HG03575 (cell line): ENCODE measurements at regions not wholly inside any gene's neighbourhood (a gene's known extent, or its start where the extent isn't known, plus 50 kb on each side); places are given as distances from the start of the nearest gene placed in this dataset.
"Not testable (repeated sequence)": the region's sequence is repeated elsewhere in the genome, so short reads cannot be mapped to it uniquely, and the experiment has no call there.

Experiments used
- ATAC-seq: cut with Tn5 transposase; IDR thresholded peaks from one replicate; pipeline ENCODE4 v1.9.1; 2021; ENCODE audit not compliant: unreplicated experiment, insufficient number of reproducible peaks, low FRiP score; ENCODE audit errors: extremely low read depth

GRCh38 chr5:6321078-6321477, 57.3 kb downstream of the MED10 start:
- no peak for ATAC-seq

GRCh38 chr5:6319116-6319515, 59.2 kb downstream of the MED10 start:
- no peak for ATAC-seq

- no peak for ATAC-seq
These were observed 61.1 kb downstream of the MED10 start for GRCh38 chr5:6317116-6317798.

GRCh38 chr5:6315580-6315979, 62.8 kb downstream of the MED10 start:
- no peak for ATAC-seq

GRCh38 chr5:6311568-6312501, 66.5 kb downstream of the MED10 start:
- no peak for ATAC-seq

- no peak for ATAC-seq
These were observed 68.4 kb downstream of the MED10 start for GRCh38 chr5:6309949-6310348.

- no peak for ATAC-seq
These were observed 69.7 kb downstream of the MED10 start for GRCh38 chr5:6308683-6309082.

GRCh38 chr5:6307304-6307703, 71.0 kb downstream of the MED10 start:
- ATAC-seq, result no peak

- ATAC-seq, result no peak
These were observed 72.5 kb downstream of the MED10 start for GRCh38 chr5:6305853-6306252.

- ATAC-seq, result no peak
These were observed 75.7 kb downstream of the MED10 start for GRCh38 chr5:6302684-6303083.

GRCh38 chr5:6302075-6302474, 76.3 kb downstream of the MED10 start:
- ATAC-seq, result no peak

- no peak for ATAC-seq
These were observed 81.8 kb downstream of the MED10 start for GRCh38 chr5:6296524-6296923.

- no peak for ATAC-seq
These were observed 86.4 kb downstream of the MED10 start for GRCh38 chr5:6291961-6292360.

GRCh38 chr5:6289239-6289638, 89.1 kb downstream of the MED10 start:
- no peak for ATAC-seq

- no peak for ATAC-seq
These were observed 91.2 kb downstream of the MED10 start for GRCh38 chr5:6287176-6287575.

GRCh38 chr5:6286404-6286803, 91.9 kb downstream of the MED10 start:
- ATAC-seq, result no peak

GRCh38 chr5:6284491-6284890, 93.9 kb downstream of the MED10 start:
- ATAC-seq, result not testable (repeated sequence)

GRCh38 chr5:6282352-6282751, 96.0 kb downstream of the MED10 start:
- no peak for ATAC-seq

- no peak for ATAC-seq
These were observed 96.5 kb downstream of the MED10 start for GRCh38 chr5:6281818-6282217.

GRCh38 chr5:6280425-6281100, 97.8 kb downstream of the MED10 start:
- no peak for ATAC-seq
